Umbilical cord (tissue), 1 donor: ENCODE measurements at regions not wholly inside any gene's neighbourhood (a gene's known extent, or its start where the extent isn't known, plus 50 kb on each side); places are given as distances from the start of the nearest gene placed in this dataset.
A peak's percentile ranks its signal among the peaks of the same experiment; 100 is the strongest.

ENCODE experiments used
- DNase-seq: peaks from one replicate; pipeline ENCODE4 v3.0.0-alpha.2; 2015; ENCODE audit warnings: low spot score

GRCh38 chr4:125688841-125689240, 374.1 kb downstream of the FAT4 start:
- no peak for DNase-seq

DNA sequence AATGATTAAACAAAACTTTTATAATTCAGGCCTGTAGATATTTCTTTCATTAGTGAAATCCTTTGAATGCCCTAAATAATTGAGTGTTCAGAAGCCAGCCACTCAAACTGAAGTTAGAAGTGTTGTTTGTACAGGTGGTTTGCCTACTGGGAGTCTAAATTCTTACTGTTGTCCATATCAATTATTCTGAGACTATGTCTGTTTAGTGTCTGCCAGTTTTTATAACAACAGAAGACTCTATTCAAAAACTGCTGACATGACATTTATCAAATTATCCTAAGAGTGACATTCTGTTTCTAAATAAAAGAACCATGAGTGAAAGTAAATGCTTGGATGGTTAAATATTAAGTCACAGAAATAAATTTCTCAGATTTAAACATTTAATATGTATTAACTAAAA, 375.1 kb downstream of the FAT4 start:
- DNase-seq, result no peak

DNA sequence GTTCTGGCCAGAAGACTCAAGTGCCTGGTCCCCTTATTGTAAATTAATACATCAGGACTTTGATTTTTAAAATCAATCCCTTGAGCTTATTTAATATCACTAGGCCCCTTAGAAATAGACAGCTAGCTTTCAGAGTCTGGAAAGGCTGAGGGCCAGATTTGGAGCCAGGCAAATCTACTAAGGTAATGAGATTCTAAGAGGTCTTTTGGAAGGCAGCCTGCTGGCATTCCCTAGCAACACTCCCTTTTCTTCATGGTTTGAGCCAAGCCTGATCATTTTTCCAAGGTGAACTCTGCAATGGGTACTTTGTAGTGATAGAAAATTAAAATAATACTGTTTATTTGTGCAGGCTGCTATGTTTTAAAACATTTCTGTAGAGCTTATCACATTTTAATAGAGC, 378.5 kb downstream of the FAT4 start:
- DNase-seq, result no peak

DNA sequence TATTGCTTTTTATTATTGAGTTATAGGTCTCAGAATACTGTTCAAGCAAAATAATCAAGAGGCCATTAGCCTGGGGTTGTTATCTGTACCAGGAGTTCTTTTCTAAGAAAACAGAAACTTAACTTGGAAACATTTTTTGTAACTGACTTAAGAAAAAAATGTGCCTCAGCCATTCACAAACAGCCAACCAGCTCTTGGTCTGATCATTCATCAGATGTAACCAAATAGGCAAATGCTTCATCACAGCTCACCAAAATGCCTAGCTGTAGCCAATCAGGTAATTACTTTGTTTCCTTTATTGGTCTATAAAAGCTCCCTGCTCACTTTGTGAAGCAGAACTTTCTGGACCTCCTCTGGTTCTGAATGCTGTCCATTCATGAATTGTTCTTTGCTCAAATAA, 387.7 kb downstream of the FAT4 start:
- DNase-seq, result peak; percentile 15

- peak; percentile 9 for DNase-seq
These were observed 388.7 kb downstream of the FAT4 start for GRCh38 chr4:125703443-125703842.

- no peak for DNase-seq
These were observed 390.0 kb downstream of the FAT4 start for GRCh38 chr4:125704726-125705125.

DNA sequence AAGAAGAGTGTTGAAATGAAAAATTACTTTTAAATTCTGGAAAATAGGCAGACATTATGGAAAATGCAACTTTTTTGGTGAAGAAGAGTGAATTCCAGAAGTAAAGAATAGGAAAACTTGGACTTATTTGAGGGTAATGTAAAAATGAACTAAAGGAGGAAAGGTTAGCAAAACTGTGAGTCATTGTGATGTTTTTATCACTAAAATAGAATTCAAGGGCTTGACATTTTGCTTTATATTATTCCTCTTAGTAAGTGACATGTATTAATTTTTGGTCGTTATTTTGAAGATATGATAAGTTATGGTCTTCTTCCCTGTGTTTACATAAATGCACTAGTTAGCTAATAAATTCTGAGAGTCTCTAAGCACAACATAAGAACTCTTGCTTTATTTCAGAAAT, 390.9 kb downstream of the FAT4 start:
- DNase-seq, result no peak

DNA sequence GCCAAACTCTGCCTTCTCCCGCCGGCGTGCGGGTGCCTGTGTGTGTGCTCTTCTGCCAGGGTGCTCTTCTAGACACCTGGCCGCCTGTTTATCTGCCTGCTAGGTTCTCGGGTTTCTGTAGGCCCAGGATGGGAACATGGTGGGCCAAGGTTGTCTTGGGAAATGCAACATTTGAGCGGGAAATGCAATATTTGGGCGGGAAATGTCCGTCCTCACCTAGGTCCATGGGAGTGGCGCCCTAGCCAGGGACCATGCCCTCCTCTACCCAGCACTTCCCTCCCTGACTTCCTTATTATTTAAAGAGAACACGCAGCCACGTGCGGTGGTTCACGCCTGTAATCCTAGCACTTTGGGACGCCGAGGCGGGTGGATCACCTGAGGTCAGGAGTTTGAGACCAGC, 392.6 kb downstream of the FAT4 start:
- DNase-seq, result no peak

DNA sequence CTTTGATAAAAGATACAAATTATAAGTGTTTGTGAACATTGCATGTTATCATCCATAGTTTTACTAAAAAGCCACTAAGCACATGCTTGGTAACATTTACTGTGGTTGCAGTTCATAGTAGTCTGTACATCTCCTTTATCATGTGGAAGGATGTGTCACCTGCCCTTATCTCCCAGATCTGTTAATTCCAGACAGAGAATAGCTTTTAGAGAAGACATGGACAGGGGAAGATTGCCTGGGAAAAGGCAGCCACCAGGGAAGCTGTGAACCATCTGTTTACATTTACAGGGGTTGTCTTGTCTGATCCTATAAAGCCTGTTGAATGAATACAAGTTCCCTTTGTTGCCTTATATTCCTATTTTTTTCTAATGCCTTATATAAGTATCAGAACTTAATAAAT, 396.0 kb downstream of the FAT4 start:
- DNase-seq, result no peak

GRCh38 chr4:125714049-125714448, 399.3 kb downstream of the FAT4 start:
- DNase-seq, result no peak

DNA sequence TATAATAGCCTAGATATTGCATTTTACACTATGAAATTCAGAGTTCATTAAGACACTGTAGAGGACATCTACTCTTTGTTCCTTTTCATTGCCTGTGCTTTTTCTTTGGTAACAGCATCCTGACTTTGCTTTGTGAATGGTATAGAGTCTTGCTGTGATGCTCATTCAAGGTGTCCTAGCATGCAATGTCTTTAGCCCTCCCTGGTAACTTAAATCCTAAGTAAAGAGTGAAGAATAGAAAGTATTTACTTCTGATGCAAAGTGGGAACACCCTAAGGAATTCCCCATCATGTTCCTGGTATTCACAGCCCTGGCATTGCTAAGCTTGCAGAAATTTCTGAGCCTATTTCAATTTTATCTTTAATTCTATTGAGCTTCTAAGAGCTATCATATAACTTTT, 400.1 kb downstream of the FAT4 start:
- no peak for DNase-seq

GRCh38 chr4:125719987-125720386, 405.2 kb downstream of the FAT4 start:
- no peak for DNase-seq

DNA sequence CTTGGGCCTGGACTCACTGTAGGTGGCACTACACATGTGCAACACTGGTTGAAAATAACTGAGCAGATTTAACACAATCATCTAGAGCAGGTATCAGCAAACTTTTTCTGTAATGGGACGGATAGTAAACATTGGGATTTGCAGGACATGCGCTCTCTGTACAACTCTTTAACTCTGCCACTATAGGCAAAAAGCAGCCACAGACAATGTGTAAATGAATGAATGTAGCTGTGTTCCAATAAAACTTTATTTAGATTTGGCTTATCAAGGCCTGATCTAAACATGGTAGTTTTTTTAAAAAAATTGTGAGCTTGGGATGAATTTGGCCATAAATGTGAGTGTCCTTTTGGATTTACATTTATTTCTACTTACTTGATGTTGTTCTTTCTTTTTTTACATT, 407.3 kb downstream of the FAT4 start:
- no peak for DNase-seq

- peak; percentile 79 for DNase-seq
These were observed 411.3 kb downstream of the FAT4 start for GRCh38 chr4:125725957-125726525.

GRCh38 chr4:125727931-125728330, 413.2 kb downstream of the FAT4 start:
- DNase-seq, result peak; percentile 19

GRCh38 chr4:125728568-125728967, 413.8 kb downstream of the FAT4 start:
- peak; percentile 90 for DNase-seq

GRCh38 chr4:125729171-125729570, 414.4 kb downstream of the FAT4 start:
- no peak for DNase-seq

DNA sequence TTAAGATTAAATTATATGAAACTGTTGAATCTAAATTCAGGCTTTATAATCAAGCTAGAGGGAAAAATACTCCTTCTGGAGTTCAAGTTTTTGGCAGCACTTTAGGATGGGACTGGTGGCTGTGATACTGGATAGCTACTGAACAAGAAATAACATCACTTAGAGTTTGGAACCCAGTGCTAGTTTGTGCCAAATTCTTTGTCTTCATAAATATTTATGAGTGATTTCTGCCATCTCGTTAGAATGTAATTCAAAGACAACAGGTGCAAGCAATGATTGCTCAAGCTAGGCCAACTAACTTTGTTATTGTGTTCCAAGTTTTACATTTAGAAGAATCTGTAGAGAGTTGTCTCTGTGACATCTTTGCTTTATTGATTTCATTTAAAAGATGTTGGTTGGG, 417.9 kb downstream of the FAT4 start:
- no peak for DNase-seq

GRCh38 chr4:125734504-125734903, 419.7 kb downstream of the FAT4 start:
- DNase-seq, result no peak

- DNase-seq, result peak; percentile 89
These were observed 420.3 kb downstream of the FAT4 start for GRCh38 chr4:125735102-125735501.

GRCh38 chr4:125736057-125736456, 421.3 kb downstream of the FAT4 start:
- DNase-seq, result no peak

GRCh38 chr4:125739760-125740159, 425.0 kb downstream of the FAT4 start:
- DNase-seq, result peak; percentile 51

DNA sequence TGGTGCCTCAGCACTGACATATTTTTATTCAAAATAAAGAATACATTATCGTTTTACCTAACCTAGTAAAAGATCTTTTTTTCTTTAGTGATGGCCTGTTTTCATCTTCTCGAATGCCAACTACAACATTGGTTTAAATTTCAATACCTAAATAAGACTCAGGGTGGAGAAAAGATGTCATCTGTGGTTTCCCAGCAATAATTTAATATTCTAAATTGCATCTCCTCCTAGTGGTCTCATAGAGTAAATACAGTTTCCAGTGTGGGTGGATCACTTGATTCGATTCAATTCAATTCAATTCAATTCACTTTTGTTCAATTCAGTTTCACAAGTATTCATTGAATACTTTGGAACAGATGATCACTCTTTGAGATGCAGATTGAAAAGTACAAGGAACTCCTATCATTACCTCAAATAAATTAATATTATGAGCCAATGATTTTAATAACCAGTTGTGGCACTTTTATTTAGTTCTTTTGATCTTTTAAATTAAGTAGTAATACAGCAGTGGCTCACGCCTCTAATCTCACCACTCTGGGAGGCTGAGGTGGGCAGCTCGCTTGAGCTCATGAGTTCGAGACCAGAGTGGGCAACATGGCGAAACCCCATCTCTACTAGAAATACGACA, 427.2 kb downstream of the FAT4 start:
- no peak for DNase-seq

- DNase-seq, result no peak
These were observed 430.2 kb downstream of the FAT4 start for GRCh38 chr4:125744891-125745364.
